CD4-positive, alpha-beta T cell treated with Interleukin-4 for 4 hours (primary cell): ENCODE measurements at regions not wholly inside any gene's neighbourhood (a gene's known extent, or its start where the extent isn't known, plus 50 kb on each side); places are given as distances from the start of the nearest gene placed in this dataset.
"Not testable (repeated sequence)": the region's sequence is repeated elsewhere in the genome, so short reads cannot be mapped to it uniquely, and the experiment has no call there.

Experiments used
- DNase-seq: peaks from one replicate; pipeline ENCODE4 v3.0.0-alpha.2; 2020

DNA sequence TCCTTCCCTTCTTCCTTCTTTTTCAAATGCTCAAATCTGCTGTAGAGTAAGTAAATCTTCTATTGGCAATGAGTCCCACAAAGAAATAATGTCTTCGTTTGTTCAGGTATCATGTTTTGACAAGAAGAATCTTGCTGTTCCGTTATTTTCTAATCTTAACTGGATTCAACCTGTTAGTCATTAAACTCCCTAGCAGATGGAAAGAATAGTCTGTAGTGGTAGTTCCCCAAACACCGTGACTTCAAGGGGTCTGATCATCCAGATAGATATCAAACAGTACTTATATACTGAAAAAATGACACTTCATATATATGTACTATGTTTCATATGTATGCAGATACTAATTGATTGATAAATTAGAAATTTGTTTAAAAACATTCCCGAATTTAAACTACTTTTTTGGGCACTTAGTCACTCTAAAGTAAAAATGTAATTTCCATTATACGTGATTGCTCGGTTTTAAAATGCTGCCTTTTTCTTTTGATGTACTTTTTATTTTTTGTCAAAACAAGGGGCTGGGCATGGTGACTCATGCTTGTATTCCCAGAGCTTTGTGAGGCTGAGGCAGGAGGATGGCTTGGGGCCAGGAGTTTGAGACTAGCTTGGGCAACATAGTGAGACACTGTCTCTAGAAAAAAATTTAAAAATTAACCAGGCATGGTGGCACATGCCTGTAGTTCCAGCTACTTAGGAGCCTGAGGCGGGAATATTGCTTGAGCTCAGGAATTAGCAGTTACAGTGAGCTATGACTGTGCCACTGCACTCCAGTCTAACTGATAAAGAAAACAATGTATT lies 335.7 kb upstream of the SNX7 start:
- DNase-seq = no peak

DNA sequence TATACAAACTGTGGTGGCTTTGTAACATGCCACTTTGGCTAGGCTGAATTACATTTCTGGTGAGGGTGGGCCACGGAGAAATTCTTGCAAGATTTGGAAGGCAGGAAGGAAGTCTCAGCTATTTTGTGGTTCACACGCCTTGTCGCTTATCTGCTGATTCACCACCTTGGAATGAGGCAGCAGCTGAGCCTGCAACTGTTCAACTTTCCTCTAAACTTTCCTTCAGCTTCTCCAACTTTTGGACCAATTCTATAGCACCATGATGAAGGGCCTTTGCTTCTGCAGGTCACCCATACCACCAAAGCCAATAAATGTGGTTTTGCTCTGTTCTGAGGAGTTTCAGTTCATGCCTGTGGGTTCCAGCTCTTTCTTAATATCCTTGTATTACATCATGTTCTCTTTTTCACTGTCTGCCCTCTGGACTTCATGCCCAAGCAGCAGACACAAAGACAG lies 337.6 kb upstream of the SNX7 start:
- peak; percentile 33 for DNase-seq

DNA sequence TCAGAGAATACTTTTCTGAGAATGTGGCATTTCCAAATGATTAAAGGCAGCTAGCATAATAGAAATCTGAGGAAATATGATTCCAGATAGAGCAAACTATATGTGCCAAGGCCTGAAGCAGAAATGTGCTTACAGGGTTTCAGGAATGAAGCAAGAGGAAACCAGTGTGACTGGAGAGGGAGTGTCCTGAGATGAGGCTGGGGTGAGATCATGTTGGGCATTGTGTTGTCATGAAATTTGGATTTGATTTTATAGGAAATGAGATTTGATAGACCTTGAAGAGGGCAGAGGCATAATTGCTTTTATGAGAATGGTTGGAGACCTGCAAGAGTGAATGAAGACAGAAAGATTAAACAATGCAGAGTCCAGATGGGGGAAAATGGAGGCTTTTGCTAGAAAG lies 338.1 kb upstream of the SNX7 start:
- no peak for DNase-seq

DNA sequence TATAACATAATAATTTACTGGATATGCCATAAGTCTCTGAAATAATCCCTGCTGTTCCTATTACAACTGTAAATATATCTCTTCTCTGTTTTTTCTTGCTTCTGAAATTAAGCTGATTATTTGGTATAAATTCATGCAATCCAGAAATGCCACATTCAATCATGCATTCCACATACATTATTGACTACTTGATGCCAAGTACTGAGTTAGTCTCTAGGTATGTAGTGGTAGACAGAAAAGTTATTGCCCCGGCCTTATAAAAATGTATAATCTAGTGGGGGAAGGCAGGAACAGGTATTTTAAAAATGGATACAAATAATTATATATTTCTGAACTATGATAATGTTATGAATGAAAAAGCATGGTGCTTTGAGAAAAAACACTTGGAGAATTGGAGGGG lies 338.6 kb upstream of the SNX7 start:
- no peak for DNase-seq

DNA sequence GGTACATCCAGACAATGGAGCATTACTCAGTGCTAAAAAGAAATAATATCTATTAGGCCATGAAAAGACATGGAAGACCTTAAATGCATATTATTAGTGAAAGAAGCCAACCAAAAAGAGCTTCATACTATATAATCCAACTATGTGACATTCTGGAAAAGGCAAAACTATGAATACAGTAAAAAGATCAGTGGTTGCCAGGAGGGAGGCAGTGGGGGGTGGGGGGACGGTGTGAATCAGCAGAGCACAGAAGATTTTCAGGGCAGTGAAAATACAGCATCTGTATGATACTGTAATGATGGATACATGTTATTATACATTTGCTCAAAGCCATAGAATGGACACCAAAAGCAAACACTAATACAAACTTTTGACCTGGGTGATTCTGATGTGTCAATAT lies 339.4 kb upstream of the SNX7 start:
- DNase-seq = no peak

DNA sequence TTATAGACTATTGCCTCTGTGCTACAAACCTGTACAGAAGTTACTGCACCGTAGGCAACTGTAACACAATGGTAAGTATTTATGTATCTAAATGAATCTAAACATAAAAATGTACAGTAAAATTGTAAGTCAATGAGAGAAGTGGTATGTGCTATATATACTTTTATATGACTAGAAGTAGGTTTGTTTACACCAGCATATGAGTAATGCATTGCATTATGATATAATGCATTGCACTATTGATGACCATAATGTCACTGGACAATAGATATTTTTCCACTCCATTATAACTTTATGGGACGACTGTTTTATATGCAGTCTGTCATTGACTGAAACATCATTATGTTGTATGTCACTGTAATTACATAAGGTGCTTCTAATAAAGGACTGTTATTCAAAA lies 340.3 kb upstream of the SNX7 start:
- DNase-seq = no peak

DNA sequence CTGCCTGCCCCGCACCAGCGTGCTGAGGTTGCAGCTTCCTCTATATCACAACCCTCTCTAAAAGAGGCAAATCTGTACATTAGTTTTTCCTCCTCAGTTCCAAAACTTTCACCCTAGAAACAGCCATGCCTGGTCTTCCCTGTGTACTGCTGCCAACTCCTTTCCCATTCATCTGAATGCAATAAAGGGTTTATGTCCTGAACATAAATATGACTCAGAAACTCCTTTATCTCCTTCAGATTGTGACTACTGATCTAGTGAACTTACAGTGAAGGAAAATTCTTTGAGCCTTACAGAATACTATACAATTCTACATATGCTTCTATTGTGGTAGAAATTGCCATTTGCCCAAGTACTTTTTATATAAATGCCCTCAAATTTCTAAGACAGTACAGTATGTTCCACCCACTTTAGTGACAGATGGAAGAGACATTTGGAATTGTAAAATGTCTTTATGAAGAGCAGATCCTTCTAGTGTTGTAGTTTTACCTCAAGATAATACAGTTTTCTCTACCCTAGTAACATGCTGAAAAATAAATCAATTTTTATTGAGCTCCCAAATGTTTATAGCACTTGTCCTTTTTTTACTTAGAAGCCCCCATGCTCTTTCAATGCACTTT lies 345.1 kb upstream of the SNX7 start:
- no peak for DNase-seq

DNA sequence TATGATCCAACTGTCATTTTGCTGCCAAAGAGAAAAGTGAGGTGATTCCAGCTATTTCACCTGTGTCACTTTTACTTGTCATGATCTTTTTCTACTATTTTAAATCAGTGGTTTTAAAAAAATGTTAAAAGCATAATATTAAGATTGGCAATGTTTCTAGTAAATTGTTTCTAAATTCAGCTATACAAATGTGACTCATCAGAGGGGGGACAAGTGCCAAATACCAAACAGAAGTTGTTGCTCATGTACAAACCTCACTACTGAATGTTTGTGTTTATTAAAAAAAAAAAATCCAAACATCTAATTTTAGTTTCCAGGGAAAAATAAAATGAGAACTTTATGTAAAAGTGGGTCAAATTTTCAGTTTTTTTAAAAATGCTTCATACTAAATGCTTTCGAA lies 346.2 kb upstream of the SNX7 start:
- no peak for DNase-seq

DNA sequence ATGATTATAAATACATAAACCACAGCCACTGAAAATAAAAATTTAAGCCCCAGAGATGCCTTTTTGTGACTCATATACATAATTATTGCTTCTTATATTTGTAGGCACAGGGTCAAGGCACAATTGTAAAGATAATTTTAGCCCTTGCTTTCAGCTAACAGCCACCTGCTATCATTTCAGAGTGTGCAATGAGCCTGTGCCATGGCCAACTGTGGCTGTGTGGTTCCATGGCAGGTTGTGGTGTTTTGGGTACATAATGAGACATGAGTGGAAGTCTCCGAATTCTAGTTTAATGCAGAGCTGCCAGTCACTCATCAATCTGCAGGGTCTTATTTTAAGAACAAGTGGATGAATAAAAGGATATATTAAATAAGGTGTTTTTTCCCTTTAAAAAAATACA lies 346.9 kb upstream of the SNX7 start:
- no peak for DNase-seq

DNA sequence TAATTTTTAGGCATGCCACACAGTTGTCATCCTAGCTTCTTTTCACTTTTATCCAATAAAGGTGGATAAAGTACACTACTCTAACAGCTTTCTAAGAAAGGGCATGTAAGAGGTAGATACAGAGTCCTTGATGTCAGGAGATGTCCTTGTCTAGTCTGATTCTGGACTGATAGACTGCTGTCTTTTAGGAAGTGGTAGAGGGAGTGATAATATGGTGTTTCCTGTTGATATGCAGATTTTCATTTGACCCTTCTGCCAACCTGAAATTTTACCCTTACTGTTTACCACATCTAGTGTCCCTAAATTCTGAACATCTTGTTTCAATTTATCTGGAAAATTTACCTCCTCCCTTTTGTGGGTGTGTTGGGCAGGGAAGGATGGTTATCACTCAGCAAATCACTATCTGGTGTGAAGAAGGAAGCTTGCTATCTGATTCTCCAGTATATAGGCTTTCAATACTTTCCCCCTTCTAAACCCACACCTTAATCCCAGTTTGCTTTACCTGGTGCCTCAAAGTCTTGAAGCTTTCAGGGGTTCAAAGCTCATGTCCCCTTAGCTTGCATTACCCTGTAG lies 354.9 kb upstream of the SNX7 start:
- no peak for DNase-seq

DNA sequence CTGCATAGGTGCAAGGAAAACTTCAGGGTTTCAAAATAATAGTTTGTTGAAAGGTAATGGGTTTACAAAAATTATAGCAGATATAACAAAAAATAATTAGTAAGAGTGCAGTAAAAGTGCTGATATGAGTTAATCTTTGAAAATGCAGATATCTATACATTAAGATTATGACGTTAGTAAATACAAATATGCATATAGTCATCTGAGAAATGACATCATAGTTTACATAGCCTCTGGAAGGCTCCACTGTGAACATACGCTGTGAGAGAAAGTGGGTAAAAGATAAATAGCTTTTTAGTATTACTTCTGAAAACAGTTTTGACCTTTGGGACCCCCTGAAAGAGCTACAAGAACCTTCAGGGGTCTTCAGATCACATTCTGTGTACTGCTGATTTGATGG lies 356.2 kb upstream of the SNX7 start:
- no peak for DNase-seq

DNA sequence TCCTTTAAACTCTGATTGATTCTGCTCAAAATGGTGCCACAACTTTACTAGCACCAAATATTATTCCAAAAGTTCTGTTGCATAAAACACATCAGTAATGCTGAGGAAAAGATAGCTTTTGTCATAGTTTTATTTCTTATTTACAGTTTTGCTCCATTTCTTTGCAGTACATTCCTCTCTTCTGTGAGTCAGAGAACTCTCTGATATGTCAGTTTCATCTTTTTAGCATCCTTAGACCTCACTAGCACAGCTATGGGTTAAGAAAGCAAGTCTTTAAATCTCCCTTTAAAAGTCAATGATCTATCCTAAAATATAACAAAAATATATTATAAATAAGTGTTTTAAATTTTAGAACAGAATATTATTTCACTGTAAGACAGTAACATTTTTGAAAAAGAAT lies 356.6 kb upstream of the SNX7 start:
- DNase-seq = no peak

DNA sequence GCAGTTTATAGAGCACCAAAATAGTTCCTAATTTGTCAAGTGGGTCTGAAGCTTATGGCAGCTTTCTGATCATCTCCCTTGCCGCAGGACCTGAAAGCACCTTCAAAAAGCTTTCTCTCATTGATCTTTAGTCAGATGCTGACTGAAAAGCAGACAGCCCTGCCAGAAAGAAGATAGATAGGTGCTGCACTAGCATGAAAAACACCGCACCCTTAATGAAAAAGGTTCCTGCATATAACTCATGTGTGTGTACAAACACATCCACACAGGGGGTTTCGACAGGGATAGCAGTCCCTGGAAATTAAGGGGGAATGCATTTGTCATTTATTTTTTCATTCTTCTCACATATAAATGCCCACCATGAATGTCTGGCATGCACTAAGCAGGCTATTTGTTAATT lies 361.7 kb upstream of the SNX7 start:
- no peak for DNase-seq

DNA sequence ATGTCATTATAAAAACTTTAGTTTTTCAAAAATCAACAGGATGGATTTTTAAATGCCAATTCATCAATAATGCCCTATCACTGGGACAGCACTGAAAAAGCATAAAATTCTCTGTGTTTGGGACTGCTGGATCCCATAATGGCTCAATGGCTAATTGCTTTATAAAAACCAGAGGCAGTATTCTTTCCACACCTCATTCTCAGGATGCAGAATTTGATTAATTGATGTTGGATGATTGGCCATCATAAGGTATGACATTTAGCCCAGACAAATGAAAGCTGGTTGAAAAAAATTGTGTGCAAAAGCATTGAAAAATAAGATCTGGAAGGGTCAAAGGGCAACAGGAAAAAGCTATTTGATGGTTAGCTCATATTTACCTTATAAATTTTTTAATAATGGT lies 362.2 kb upstream of the SNX7 start:
- DNase-seq = no peak

DNA sequence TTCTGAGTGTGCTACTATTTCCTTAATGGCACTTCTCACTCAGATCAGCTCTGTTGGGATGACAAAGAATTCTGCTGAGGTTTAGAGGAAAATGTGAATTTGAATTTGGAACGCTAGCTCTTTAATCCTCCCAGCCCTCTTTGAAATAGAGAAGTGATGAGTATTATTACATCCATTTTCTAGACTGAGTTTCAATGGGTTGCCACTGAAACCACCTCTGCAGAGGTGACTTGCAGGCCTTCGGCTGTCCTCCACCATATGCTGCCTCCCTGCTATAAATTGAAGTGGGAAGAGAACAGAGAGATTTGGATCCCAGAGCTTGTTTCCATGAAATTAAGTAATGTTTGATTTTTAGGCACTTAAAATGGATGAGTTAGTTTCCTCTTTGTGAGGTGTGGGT lies 363.2 kb upstream of the SNX7 start:
- no peak for DNase-seq

DNA sequence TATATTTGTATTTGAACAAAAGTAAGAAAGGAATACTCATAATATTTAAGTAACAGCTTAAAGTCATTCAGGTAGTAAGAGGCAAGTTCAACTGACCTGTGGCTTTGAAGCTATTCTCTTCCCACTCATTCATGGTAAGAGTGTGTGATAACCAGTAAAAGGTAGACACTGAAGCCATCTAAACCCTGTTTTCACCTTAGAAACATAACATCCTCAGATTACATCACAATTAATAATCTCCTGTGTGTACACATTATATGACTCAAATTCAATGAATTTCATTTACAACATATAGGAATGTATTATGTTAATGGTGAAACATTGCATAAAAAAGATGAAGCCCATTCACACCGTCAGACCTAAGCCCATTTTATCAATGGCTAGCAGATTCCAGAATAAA lies 364.8 kb upstream of the SNX7 start:
- no peak for DNase-seq

DNA sequence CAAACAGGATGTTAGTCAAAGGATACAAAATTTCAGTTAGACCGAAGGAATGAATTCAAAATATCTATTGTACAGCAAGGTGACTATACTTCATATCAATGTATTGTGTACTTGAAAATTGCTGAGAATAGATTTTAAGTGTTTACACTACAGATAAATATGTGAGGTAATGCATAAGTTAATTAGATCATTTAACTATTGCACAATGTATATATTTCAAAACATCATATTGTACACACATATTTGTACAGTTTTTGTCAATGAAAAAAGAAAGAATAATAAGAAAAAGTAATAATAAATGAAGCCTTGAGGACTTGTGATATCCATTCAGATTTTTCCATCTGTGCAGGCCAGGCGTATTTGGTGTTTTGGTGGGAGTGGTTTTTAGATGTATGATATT lies 367.4 kb upstream of the SNX7 start:
- no peak for DNase-seq

DNA sequence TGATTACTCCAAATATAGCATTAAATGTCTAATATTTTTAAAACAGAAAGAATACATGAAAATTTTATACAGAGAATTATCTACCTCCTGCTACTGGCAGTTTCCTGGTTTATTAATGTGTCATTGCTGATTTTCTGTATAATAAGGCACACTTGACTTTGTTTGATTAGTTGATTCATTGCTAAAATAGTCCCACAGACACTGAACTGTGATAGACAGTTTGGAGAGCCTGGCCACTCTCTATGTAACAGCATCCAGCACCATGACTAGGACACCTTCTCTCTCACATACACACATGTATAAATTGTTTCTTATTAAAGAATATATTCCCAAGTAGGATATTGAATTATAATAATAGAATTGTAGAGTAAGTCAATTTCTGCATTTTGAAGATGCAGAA lies 368.5 kb upstream of the SNX7 start:
- DNase-seq = no peak

DNA sequence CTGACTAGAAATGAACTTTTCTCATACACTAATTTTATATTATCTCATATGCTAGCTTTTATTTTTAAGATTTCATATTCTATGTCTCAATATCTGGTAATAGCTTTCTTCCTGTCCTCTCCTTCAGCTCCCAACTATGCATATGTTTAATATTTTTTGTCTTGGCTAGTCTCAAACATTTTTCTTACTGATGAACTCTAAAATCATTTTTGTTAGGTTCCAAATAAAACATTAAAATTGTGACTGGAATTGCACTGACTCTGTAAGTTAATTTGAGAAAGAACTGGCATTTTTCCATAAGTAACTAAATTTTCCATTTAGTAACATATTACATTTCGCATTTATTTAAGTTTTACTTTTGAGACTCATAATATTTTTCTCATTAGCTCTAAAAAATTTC lies 368.5 kb upstream of the DPYD start:
- DNase-seq = no peak

DNA sequence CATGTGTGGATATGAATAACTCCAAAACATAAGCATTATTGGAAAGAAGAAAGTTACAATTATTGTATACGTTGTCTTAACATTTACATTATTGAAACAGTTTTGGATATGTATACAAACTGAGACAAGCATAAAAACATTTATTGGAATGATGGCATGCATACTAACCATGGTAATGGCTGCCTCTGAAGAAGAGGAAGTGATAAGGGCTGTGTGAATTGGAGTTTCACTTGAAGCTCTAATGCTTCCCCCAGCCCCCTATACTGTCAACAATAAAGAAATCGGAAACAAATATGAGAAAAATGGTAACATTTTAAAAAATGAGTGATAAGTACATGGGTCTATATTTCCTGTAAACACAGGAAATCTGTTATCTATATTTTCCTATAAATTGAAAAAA lies 367.7 kb upstream of the DPYD start:
- no peak for DNase-seq

DNA sequence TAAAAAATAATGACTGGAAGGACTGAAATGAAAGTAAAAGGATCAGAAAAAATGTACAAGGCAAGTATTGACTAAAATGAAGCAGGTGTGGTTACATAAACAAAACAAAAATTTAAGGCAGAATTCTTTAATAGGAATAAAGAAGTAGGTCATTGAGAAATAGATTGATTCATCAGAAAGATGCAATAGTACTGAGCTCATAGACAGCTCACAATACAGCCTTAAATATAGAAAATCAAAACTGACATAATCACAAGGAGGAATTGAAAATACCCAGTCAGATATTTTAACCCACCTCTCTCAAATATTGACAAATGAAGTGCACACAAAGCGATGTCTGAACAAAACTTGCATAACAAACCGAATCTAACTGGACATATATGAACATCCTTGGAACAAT lies 366.8 kb upstream of the DPYD start:
- no peak for DNase-seq

DNA sequence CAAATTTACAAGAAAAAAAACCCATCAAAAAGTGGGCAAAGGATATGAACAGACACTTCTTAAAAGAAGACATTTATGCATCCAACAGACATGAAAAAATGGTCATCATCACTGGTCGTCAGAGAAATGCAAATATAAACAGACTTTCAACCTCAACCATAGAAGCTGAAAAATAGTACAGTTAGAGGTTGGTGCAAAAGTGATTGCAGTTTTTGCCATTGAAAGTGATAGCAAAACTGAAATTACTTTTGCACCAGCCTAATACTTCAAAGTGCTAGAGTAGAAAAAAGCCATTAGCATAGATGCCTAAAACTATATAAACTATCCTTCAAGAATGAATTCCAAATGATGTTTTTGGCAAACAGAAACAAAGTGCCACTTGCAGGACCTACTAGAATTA lies 365.8 kb upstream of the DPYD start:
- no peak for DNase-seq

DNA sequence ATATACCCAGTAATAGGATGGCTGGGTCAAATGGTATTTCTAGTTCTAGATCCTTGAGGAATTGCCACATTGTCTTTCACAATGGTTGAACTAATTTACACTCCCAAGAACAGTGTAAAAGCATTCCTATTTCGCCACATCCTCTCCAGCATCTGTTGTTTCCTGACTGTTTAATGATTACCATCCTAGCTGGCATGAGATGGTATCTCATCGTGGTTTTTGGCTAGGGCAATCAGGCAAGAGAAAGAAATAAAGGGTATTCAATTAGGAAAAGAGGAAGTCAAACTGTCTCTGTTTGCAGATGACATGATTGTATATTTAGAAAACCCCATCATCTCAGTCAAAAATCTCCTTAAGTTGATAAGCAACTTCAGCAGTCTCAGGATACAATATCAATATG lies 364.5 kb upstream of the DPYD start:
- not testable (repeated sequence) for DNase-seq

DNA sequence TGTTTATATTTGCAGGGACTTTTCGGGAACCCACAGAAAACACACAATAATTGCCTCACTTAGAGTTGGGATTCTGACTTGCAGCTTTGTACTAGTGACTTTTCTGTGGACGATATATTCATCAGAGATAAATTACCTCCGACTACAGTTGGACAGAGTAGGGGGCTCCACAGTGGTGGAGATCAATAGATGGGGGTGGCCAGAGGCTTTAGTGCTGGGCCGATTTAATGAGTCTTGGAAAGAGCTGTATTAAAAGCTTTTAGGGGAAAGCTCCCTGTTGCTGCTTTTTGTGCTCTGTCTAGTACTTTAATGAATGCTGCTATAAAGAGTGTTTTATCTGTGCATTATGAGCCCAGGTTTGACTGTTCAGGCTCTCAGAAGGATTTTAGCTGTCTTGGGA lies 359.2 kb upstream of the DPYD start:
- DNase-seq = no peak

DNA sequence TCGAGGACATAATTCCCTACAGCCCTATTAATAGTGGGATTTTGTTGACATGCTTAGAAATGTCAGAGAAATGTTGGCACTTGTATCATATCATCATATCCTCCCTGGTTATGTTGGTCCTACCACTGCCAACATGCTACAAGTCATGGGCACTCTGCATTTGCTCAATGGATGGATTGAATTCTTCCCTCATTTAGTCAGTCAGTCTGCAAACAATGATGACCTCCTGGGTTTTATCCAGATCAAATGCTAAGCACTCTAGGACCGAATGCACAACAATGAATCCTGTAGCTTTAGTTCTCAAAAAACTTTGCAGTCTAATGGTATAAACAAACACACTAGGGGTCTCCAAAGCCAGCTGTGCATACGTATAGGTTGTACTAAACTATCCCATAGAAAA lies 357.2 kb upstream of the DPYD start:
- DNase-seq = no peak
